22Rv1 (cell line): ENCODE measurements at regions not wholly inside any gene's neighbourhood (a gene's known extent, or its start where the extent isn't known, plus 50 kb on each side); places are given as distances from the start of the nearest gene placed in this dataset.

Source experiments
- H3K27ac ChIP-seq: fragments of 450-650 bp; 2 replicates; pipeline ENCODE4 v1.5.1; 2017
- ZFX ChIP-seq: fragments of 450-650 bp; IDR thresholded peaks from 2 replicates; pipeline ENCODE4 v1.6.1; 2017; ENCODE audit warnings: antibody characterized with exemption, borderline replicate concordance
- TF ChIP-seq, protein P1 (sequence below): fragments of 450-650 bp; IDR thresholded peaks from 2 replicates; pipeline ENCODE4 v1.5.1; 2017; ENCODE audit warnings: mild to moderate bottlenecking

DNA sequence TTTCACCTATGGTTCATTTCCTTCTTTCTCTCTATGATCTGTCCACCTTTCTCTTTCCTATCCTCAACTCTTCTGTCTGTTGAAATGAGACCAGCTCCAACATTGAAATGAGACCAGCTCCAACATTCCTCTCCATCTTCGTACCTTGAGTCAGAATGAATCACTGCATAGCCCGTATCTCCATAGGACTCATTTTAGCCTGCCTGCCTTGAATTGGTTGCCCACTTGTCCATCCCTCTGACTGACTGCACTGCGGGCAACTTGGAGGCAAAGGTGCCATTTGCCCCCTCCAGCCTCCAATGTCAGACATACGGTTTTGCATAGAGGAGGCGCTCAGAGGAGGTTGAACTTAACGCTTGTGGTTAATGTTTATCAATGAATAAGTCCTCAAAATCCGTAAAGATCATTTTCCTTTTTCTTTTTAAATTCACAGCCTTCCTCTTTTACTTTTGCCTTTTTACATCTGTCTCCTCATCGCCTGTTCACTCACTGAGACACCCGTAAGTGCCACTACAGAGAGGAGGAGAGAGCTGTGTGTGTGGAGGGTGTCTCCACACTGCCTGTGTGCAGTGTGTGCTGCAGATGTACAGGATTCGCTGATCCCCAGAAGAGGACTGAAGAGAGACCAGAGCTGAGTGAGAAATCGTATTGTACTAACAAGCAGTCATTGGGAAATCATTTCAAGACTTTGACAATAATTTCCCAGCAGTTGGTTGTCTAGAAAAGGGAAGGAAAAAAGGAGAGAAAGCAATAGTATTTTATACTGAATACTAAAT is 579.6 kb upstream of the MAP3K7 start:
- TF ChIP-seq ZFX: no peak
- TF ChIP-seq, protein P1, sequence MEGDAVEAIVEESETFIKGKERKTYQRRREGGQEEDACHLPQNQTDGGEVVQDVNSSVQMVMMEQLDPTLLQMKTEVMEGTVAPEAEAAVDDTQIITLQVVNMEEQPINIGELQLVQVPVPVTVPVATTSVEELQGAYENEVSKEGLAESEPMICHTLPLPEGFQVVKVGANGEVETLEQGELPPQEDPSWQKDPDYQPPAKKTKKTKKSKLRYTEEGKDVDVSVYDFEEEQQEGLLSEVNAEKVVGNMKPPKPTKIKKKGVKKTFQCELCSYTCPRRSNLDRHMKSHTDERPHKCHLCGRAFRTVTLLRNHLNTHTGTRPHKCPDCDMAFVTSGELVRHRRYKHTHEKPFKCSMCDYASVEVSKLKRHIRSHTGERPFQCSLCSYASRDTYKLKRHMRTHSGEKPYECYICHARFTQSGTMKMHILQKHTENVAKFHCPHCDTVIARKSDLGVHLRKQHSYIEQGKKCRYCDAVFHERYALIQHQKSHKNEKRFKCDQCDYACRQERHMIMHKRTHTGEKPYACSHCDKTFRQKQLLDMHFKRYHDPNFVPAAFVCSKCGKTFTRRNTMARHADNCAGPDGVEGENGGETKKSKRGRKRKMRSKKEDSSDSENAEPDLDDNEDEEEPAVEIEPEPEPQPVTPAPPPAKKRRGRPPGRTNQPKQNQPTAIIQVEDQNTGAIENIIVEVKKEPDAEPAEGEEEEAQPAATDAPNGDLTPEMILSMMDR: no peak
- no peak overlapping the region for H3K27ac ChIP-seq

DNA sequence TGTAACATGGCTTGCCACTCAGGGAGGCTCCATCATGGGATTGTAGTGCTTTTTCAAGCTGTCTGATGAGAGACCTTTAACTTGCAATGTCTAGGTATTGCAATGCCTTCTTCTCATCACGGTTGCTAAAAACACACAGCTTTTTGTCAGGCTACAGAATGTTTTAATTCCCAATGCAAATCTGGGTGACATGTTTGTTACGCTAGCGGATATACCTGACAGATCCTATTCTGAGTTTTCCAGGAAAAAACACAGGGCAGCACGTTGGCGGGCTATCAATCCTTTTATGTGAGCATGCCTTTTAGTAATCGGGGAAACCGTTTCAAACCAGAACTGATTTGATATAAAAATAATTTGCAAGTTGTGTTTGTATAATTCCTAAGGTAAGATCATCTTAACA is 577.2 kb upstream of the MAP3K7 start:
- no peak for TF ChIP-seq ZFX
- TF ChIP-seq, protein P1: no peak
- H3K27ac ChIP-seq: no peak overlapping the region

DNA sequence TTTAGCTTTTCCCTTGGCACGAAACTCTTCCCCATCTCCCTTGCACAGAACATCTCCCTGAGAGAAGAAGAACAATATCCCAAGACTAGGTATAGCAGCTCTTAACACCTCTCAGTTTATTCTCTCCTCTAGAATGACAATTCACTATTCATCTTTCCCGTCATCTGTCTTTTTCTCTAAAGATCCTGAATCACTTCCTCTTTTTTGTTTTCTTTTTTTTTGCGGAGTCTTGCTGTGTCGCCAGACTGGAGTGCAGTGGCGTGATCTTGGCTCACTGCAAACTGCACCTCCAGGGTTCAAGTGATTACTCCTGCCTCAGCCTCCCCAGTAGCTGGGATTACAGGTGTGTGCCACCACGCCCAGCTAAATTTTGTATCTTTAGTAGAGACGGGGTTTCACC is 574.4 kb upstream of the MAP3K7 start:
- H3K27ac ChIP-seq: no peak overlapping the region
- TF ChIP-seq, protein P1: no peak
- no peak for TF ChIP-seq ZFX

DNA sequence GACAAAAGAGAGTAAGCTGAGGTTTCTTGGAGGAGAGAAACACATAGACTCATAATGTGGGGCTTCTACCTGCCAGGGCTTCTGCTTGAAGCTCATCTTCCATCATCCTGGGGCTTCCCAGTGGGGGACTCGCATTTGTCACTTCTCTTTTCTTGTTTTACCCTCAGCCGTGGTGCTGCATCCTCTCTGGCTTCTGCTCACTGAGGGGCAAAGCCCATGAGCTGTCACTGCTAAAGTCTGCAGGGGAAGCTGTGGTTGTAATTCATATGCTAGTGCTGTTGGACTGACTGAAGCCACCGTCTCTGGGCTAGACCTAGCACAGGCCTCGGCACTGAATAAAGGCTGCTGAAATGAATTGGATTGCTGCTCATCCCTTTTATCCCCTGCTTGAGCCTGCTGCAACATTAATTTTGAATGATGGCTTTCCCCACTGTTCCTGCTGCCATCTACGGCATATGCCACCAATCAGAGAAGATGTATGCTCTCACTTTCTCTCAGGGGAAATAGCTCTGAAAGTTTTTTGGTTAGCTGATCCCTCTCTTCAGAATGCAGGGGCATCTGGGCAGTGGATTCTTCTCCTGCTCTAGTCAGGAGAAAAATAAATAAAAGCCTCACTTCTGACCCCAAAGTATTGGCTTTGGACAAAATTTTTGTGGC is 568.4 kb upstream of the MAP3K7 start:
- no peak overlapping the region for H3K27ac ChIP-seq
- no peak for TF ChIP-seq ZFX
- TF ChIP-seq, protein P1: no peak

DNA sequence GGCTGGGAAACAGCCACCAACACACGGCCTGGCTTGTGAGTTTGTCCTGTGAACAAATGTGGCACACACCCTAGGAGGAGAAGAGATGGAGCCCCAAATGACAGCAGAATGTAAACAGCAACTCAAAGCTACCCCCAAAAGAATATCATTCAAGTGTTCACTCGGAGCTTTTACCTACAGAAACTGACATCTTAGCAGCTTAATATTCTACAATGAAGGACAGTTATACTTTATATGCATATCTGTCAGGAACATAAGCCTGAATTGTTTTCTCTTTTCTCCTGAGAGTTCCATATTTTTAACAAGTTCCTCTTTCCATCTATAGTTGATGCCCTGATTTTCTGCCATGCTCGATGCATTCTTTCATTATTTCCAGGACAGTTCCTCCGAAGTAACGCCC is 566.0 kb upstream of the MAP3K7 start:
- TF ChIP-seq ZFX: no peak
- TF ChIP-seq, protein P1: no peak
- no peak overlapping the region for H3K27ac ChIP-seq

DNA sequence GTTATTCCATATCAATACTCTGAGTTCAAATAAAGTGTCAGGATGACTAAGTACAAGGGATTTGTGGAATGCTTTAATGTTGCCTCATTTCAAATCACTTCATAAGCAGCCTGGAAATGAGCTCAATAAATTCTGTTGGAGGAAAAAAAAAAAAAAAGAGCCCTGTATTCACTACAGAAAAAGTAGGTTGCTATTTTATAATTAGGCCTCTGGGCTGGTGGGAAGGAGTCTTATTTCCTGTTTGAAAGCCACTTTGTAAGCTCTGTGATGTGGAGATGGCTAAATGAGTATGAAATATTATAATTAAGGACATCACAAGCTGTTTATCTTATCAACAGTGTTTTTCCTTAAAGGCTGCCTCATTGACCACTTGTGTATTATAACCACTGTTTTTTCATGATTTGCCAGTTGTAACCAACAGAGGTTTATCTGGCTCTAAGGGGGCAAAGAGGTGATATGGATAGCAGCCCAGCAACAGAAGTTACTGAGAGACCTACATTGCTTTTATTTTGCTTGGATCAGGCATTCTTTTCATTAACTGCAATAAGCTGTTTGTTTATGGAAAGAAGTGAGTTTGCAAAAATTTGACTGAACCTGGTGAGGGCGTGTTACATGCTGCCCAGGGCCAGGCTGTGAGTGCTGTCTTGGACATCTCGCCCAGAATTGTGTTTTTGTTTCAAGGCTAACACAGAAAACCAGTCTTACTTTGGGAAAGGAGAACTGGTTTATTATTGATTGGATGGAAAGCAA is 563.3 kb upstream of the MAP3K7 start:
- H3K27ac ChIP-seq: no peak overlapping the region
- TF ChIP-seq, protein P1: no peak
- no peak for TF ChIP-seq ZFX
